ENCODE measurements at regions not wholly inside any gene's neighbourhood (a gene's known extent, or its start where the extent isn't known, plus 50 kb on each side); places are given as distances from the start of the nearest gene placed in this dataset.

GRCh38 chr11:127080735-127081134 is 80.2 kb upstream of the KIRREL3 start:
- H3K36me3 Mint-ChIP-seq (ENCODE audit: low read depth): no peaks in the 10 kb centered on the region
- H3K4me3 Mint-ChIP-seq: no peak overlapping the region
- H3K9me2 ChIP-seq (ENCODE audit: insufficient read depth): peaks cover 4% of the 10 kb centered on the region; the same call in 1 of the 2 replicates
- ATAC-seq (no peak), DNase-seq (ENCODE audit: low spot score) (no peak)
- no peaks in the 10 kb centered on the region; the same call in 2 of the 3 replicates for H3K9me3 Mint-ChIP-seq
- no peaks in the 10 kb centered on the region for H3F3A ChIP-seq (replicated peaks; ENCODE audit: low read depth)
- peaks cover 2% of the 10 kb centered on the region for H3K4me1 Mint-ChIP-seq
- H3K27me3 ChIP-seq (ENCODE audit: insufficient read depth): no peaks in the 10 kb centered on the region
- H4K20me1 ChIP-seq (replicated peaks; ENCODE audit: insufficient read depth): no peaks in the 10 kb centered on the region
- H2AFZ ChIP-seq: no peak overlapping the region
- H3K27ac Mint-ChIP-seq: no peak overlapping the region
- no peak overlapping the region for H3K4me2 ChIP-seq
- peaks cover 4% of the 10 kb centered on the region for H3K4me1 ChIP-seq (ENCODE audit: insufficient read depth)
- TF ChIP-seq EZH2phosphoT487 (IDR thresholded peaks at IDR 0.05; ENCODE audit: unreplicated experiment) (no peak), EZH2 (IDR thresholded peaks at IDR 0.05; ENCODE audit: low read depth, unreplicated experiment) (no peak), ZNF331 (CRISPR knock-in tag; IDR thresholded peaks at IDR 0.05; ENCODE audit: low read depth) (no peak), NANOG (IDR thresholded peaks at IDR 0.05; ENCODE audit: borderline replicate concordance) (no peak), ZNF114 (CRISPR knock-in tag; IDR thresholded peaks at IDR 0.05) (no peak), JUNB (IDR thresholded peaks at IDR 0.05; ENCODE audit: unreplicated experiment) (no peak), CREB1 (CRISPR knock-in tag; IDR thresholded peaks at IDR 0.05; ENCODE audit: low read depth) (no peak), ETS1 (IDR thresholded peaks at IDR 0.05) (no peak), STAT1 (IDR thresholded peaks at IDR 0.05; ENCODE audit: unreplicated experiment) (no peak)
- H3K27me3 Mint-ChIP-seq (ENCODE audit: insufficient read depth, low read depth, poor library complexity): peaks cover 8% of the 10 kb centered on the region
- H3K79me2 ChIP-seq (replicated peaks; ENCODE audit: insufficient read depth): no peaks in the 10 kb centered on the region
- H3K27ac ChIP-seq (ENCODE audit: low read depth): no peak overlapping the region
- no peak overlapping the region for H3K4me3 ChIP-seq
- H3K36me3 ChIP-seq (ENCODE audit: insufficient read depth): no peaks in the 10 kb centered on the region

GRCh38 chr11:127075758-127076157 is 75.2 kb upstream of the KIRREL3 start:
- Histone ChIP-seq H3K4me2 (0 out of 2 replicates have a peak overlapping the region, but pooled peaks have one; percentile 62), H3K36me3 (ENCODE audit: insufficient read depth) (no peaks in the 10 kb centered on the region), H3K27ac (ENCODE audit: low read depth) (no peak overlapping the region), H3K9me2 (ENCODE audit: insufficient read depth) (no peaks in the 10 kb centered on the region), H3K4me3 (no peak overlapping the region), H3K4me1 (ENCODE audit: insufficient read depth) (peaks cover 9% of the 10 kb centered on the region), H3F3A (replicated peaks; ENCODE audit: low read depth) (no peaks in the 10 kb centered on the region), H2AFZ (0 out of 2 replicates have a peak overlapping the region, but pooled peaks have one; percentile 16), H3K79me2 (replicated peaks; ENCODE audit: insufficient read depth) (no peaks in the 10 kb centered on the region), H3K27me3 (ENCODE audit: insufficient read depth) (no peaks in the 10 kb centered on the region), H4K20me1 (replicated peaks; ENCODE audit: insufficient read depth) (no peaks in the 10 kb centered on the region)
- Mint-ChIP-seq H3K27me3 (ENCODE audit: insufficient read depth, low read depth, poor library complexity) (peaks cover 6% of the 10 kb centered on the region), H3K9me3 (no peaks in the 10 kb centered on the region; the same call in 2 of the 3 replicates), H3K4me3 (no peak overlapping the region), H3K27ac (no peak overlapping the region), H3K4me1 (peaks cover 12% of the 10 kb centered on the region), H3K36me3 (ENCODE audit: low read depth) (no peaks in the 10 kb centered on the region)
- DNase-seq (ENCODE audit: low spot score) (no peak), ATAC-seq (no peak)
- TF ChIP-seq STAT1 (IDR thresholded peaks at IDR 0.05; ENCODE audit: unreplicated experiment) (no peak), ETS1 (IDR thresholded peaks at IDR 0.05) (no peak), EZH2phosphoT487 (IDR thresholded peaks at IDR 0.05; ENCODE audit: unreplicated experiment) (no peak), JUNB (IDR thresholded peaks at IDR 0.05; ENCODE audit: unreplicated experiment) (no peak), ZNF114 (CRISPR knock-in tag; IDR thresholded peaks at IDR 0.05) (no peak), ZNF462 (CRISPR knock-in tag; IDR thresholded peaks at IDR 0.05) (no peak), CTCF (conservative IDR thresholded peaks at IDR 0.05; ENCODE audit: low read depth in 2 of 2) (no peak), ZNF331 (CRISPR knock-in tag; IDR thresholded peaks at IDR 0.05; ENCODE audit: low read depth) (no peak), NANOG (IDR thresholded peaks at IDR 0.05; ENCODE audit: borderline replicate concordance) (no peak)

All from GM23338 (cell line).